ENCODE measurements at regions not wholly inside any gene's neighbourhood (a gene's known extent, or its start where the extent isn't known, plus 50 kb on each side); places are given as distances from the start of the nearest gene placed in this dataset.

- no peak overlapping the region for H2AK5ac ChIP-seq (ENCODE audit: low read depth, low read length)
- no peak overlapping the region for H3K4me3 ChIP-seq (ENCODE audit: extremely low read depth in 1 of 4, insufficient read depth in 2 of 4, low read depth in 3 of 4, low read length in 4 of 4)
- H3K9me3 ChIP-seq (ENCODE audit: insufficient read depth in 2 of 2, low read depth in 1 of 2, low read length in 1 of 2) = 0 out of 4 replicates have a peak, but pooled peaks cover 0 to 4% of the 10 kb centered on the region in 2 experiments
- no peak overlapping the region for H2BK20ac ChIP-seq (ENCODE audit: low read length)
- no peak overlapping the region for H2BK5ac ChIP-seq (ENCODE audit: low read depth, low read length)
- no peaks in the 10 kb centered on the region for H3K79me1 ChIP-seq (ENCODE audit: low read depth, low read length)
- H3K23me2 ChIP-seq (ENCODE audit: low read depth, low read length) = no peaks in the 10 kb centered on the region
- no peaks in the 10 kb centered on the region for H3K36me3 ChIP-seq (ENCODE audit: control insufficient read depth in 2 of 4, insufficient read depth in 4 of 4, low read length in 3 of 4)
- no peak for DNase-seq (ENCODE audit: low read depth in 1 of 2, low spot score in 2 of 2)
- H3K27ac ChIP-seq (ENCODE audit: low read depth, low read length) = no peak overlapping the region
- H4K8ac ChIP-seq (ENCODE audit: extremely low read depth, insufficient read depth, low read length) = no peak overlapping the region
- no peaks in the 10 kb centered on the region for H4K20me1 ChIP-seq (replicated peaks in 1 of 2; ENCODE audit: control insufficient read depth in 1 of 2, insufficient read depth in 2 of 2, low read length in 2 of 2)
- no peak overlapping the region for H3K56ac ChIP-seq (replicated peaks; ENCODE audit: insufficient read length, low read depth, low read length)
- no peaks in the 10 kb centered on the region for H3K4me1 ChIP-seq (replicated peaks in 1 of 4; ENCODE audit: control insufficient read depth in 3 of 4, insufficient read depth in 4 of 4, low read length in 3 of 4)
- no peak overlapping the region for H3K18ac ChIP-seq (ENCODE audit: extremely low read depth, low read length)
- no peaks in the 10 kb centered on the region for H3K79me2 ChIP-seq (ENCODE audit: control insufficient read depth in 1 of 2, insufficient read depth in 2 of 2, low read length in 2 of 2)
- no peak overlapping the region for H3K14ac ChIP-seq (ENCODE audit: insufficient read length)
- H2BK12ac ChIP-seq (ENCODE audit: low read depth, low read length) = no peak overlapping the region
- 93% methylated on average over 2 of the region's 2 CpGs; no CpG with 5 or more reads in 1 of the 2 experiments for WGBS, 2 experiments (ENCODE audit: extremely low coverage in 1 of 2, insufficient coverage in 1 of 2, insufficient read length in 1 of 2, insufficient replicate concordance in 2 of 2, low coverage in 1 of 2, low lambda C conversion rate in 2 of 2, missing lambda C conversion rate in 1 of 2)
- ChIA-PET CTCF (ENCODE audit: partially characterized antibody) (interaction anchor here (0.7 to 1.3 kb wide), 2 partner anchors 191 to 388 kb away, joined by 3 read pairs; no protein-coding TSS in a partner anchor), POLR2A (ENCODE audit: partially characterized antibody) (no interaction called here)
- H3K27me3 ChIP-seq (replicated peaks in 1 of 4; ENCODE audit: control insufficient read depth in 3 of 4, extremely low read depth in 1 of 4, insufficient read depth in 3 of 4, low read length in 3 of 4) = no peaks in the 10 kb centered on the region
- H3K4ac ChIP-seq (replicated peaks; ENCODE audit: insufficient read length, low read depth, low read length) = no peak overlapping the region
- no peak overlapping the region for H2BK15ac ChIP-seq (ENCODE audit: low read length)
- H3K9ac ChIP-seq (replicated peaks in 1 of 4; ENCODE audit: extremely low read depth in 1 of 4, low read depth in 3 of 4, low read length in 3 of 4) = no peak overlapping the region
- H2AFZ ChIP-seq (ENCODE audit: low read length) = no peak overlapping the region
- no peak overlapping the region for H3K4me2 ChIP-seq (ENCODE audit: insufficient read depth in 1 of 2, low read depth in 2 of 2, low read length in 2 of 2)
- H3K23ac ChIP-seq (ENCODE audit: insufficient read length) = no peak overlapping the region
- H2BK120ac ChIP-seq (replicated peaks; ENCODE audit: low read depth, low read length) = no peak overlapping the region
- no peak overlapping the region for H4K91ac ChIP-seq (replicated peaks; ENCODE audit: insufficient read length, low read length)
- no peak overlapping the region for H4K5ac ChIP-seq (ENCODE audit: insufficient read length, low read depth, low read length)
- FAIRE-seq = no peak
- TF ChIP-seq GABPA (IDR thresholded peaks at IDR 0.05; ENCODE audit: borderline replicate concordance, insufficient read depth, low read length) (no peak), TAF1 (IDR thresholded peaks at IDR 0.05; ENCODE audit: low read depth, low read length) (no peak), E2F6 (IDR thresholded peaks at IDR 0.05) (no peak), POU5F1 (IDR thresholded peaks at IDR 0.05; ENCODE audit: low read depth, low read length) (no peak), KDM1A (IDR thresholded peaks at IDR 0.05; ENCODE audit: borderline replicate concordance, low read length) (no peak), CTCF (IDR thresholded peaks at IDR 0.05; ENCODE audit: control extremely low read depth in 1 of 3, insufficient read depth in 1 of 3, low read depth in 1 of 3, low read length in 3 of 3) (no peak), SRF (IDR thresholded peaks at IDR 0.05; ENCODE audit: low read depth, low read length) (no peak), EZH2 (IDR thresholded peaks at IDR 0.05; ENCODE audit: low read depth, low read length, severe bottlenecking) (no peak), BACH1 (IDR thresholded peaks at IDR 0.05; ENCODE audit: low read length) (no peak), CTBP2 (IDR thresholded peaks at IDR 0.05; ENCODE audit: borderline replicate concordance, insufficient read depth, insufficient read length, low read length) (no peak)
Observed at GRCh38 chr2:6294791-6295190, 570.9 kb downstream of the CMPK2 start.

Data from H1 (cell line).